HepG2 (cell line): ENCODE measurements at regions not wholly inside any gene's neighbourhood (a gene's known extent, or its start where the extent isn't known, plus 50 kb on each side); places are given as distances from the start of the nearest gene placed in this dataset.

Source experiments
- ARID5B ChIP-seq: IDR thresholded peaks from 2 replicates; pipeline ENCODE4 v1.4.0; 2020; ENCODE audit warnings: mild to moderate bottlenecking, missing genetic modification reagents
- CTCF ChIP-seq: sonication (generic); formaldehyde crosslinking; IDR thresholded peaks from 2 replicates; pipeline ENCODE4 v1.5.0; 2020; ENCODE audit warnings: mild to moderate bottlenecking, missing genetic modification reagents, moderate library complexity
- E2F5 ChIP-seq: sonication (generic); formaldehyde crosslinking; conservative IDR thresholded peaks from 2 replicates; pipeline ENCODE4 v1.4.0; 2020; ENCODE audit warnings: missing genetic modification reagents
- HNF1A ChIP-seq, 2 experiments: sonication (generic) in 1 of 2; formaldehyde crosslinking in 1 of 2; IDR thresholded peaks; 2 replicates each; pipeline versions ENCODE4 v1.4.0 to v1.6.1; 2016 to 2020; ENCODE audit warnings: borderline replicate concordance in 1 of 2, low read depth in 1 of 2, mild to moderate bottlenecking in 1 of 2, missing genetic modification reagents in 1 of 2
- KLF11 ChIP-seq: IDR thresholded peaks from 2 replicates; pipeline ENCODE4 v1.6.1; 2016; ENCODE audit warnings: missing compliant biosample characterization
- KLF6 ChIP-seq: IDR thresholded peaks from 2 replicates; pipeline ENCODE4 v1.8.0; 2016; ENCODE audit warnings: missing biosample characterization, missing genetic modification reagents
- PTBP1 ChIP-seq: fragments of 200-400 bp; formaldehyde crosslinking; IDR thresholded peaks from 2 replicates; pipeline ENCODE4 v1.6.1; 2018; ENCODE audit warnings: low read length, low read depth; ENCODE audit not compliant: poor library complexity, severe bottlenecking
- RNF2 ChIP-seq: fragments of 450-650 bp; conservative IDR thresholded peaks from 2 replicates; pipeline ENCODE4 v1.6.1; 2016; ENCODE audit warnings: low read depth
- ZNF597 ChIP-seq: sonication (generic); formaldehyde crosslinking; IDR thresholded peaks from 2 replicates; pipeline ENCODE4 v1.5.0; 2020; ENCODE audit warnings: missing genetic modification reagents
- TF ChIP-seq, protein P1 (sequence below): sonication (generic); formaldehyde crosslinking; IDR thresholded peaks from 2 replicates; pipeline ENCODE4 v1.5.0; 2020; ENCODE audit warnings: missing genetic modification reagents
- TF ChIP-seq, protein P2 (sequence below): sonication (generic); formaldehyde crosslinking; IDR thresholded peaks from 2 replicates; pipeline ENCODE4 v1.8.1; 2022; ENCODE audit warnings: mild to moderate bottlenecking, missing genetic modification reagents

DNA sequence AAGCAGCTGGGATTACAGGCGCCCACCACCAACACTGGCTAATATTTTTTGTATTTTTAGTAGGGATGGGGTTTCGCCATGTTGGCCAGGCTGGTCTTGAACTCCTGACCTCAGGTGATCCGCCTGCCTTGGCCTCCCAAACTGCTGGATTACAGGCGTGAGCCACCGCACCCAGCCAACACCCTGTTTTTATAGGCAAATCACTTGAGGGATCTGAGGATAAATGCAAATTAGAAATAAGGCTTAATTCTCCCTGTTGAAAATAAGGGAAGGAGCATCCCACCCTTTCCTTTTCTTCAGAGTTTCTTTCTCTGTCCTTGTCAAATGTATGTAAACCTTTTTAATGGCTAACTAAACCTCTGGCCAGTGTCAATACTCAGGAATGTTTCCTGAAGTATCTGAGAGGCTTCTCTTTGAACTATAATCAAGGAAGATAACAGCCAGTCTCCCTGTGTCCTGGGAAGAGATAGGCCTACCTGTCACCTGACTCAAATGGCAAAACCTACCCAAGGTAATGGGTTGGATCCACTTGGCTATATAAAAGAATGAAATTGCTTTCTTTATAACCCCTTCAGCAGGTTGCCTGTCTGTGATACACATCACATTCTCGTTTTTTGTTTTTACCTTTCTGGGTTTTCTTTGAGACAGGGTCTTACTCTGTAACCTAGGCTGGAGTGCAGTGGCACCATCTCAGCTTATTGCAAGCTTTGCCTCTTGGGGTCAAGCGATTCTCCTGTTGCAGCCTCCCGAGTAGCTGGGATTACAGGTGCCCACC, 64.5 kb upstream of the TNFAIP3 start (continued):
- TF ChIP-seq HNF1A (IDR thresholded peaks at IDR 0.05; ENCODE audit: low read depth) (peak; percentile 70), HNF1A (CRISPR knock-in tag; IDR thresholded peaks at IDR 0.05; ENCODE audit: borderline replicate concordance) (peak; percentile 73; the same call in 1 of the 2 replicates), RNF2 (no peak), ARID5B (CRISPR knock-in tag) (peak; percentile 72), KLF6 (no peak), ZNF597 (CRISPR knock-in tag) (no peak), PTBP1 (no peak), E2F5 (CRISPR knock-in tag) (no peak), KLF11 (CRISPR knock-in tag) (no peak), CTCF (no peak)
- TF ChIP-seq, protein P1, sequence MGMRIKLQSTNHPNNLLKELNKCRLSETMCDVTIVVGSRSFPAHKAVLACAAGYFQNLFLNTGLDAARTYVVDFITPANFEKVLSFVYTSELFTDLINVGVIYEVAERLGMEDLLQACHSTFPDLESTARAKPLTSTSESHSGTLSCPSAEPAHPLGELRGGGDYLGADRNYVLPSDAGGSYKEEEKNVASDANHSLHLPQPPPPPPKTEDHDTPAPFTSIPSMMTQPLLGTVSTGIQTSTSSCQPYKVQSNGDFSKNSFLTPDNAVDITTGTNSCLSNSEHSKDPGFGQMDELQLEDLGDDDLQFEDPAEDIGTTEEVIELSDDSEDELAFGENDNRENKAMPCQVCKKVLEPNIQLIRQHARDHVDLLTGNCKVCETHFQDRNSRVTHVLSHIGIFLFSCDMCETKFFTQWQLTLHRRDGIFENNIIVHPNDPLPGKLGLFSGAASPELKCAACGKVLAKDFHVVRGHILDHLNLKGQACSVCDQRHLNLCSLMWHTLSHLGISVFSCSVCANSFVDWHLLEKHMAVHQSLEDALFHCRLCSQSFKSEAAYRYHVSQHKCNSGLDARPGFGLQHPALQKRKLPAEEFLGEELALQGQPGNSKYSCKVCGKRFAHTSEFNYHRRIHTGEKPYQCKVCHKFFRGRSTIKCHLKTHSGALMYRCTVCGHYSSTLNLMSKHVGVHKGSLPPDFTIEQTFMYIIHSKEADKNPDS (CRISPR knock-in tag), result no peak
- TF ChIP-seq, protein P2, sequence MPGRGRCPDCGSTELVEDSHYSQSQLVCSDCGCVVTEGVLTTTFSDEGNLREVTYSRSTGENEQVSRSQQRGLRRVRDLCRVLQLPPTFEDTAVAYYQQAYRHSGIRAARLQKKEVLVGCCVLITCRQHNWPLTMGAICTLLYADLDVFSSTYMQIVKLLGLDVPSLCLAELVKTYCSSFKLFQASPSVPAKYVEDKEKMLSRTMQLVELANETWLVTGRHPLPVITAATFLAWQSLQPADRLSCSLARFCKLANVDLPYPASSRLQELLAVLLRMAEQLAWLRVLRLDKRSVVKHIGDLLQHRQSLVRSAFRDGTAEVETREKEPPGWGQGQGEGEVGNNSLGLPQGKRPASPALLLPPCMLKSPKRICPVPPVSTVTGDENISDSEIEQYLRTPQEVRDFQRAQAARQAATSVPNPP, result no peak
